ENCODE measurements at regions not wholly inside any gene's neighbourhood (a gene's known extent, or its start where the extent isn't known, plus 50 kb on each side); places are given as distances from the start of the nearest gene placed in this dataset.

DNA sequence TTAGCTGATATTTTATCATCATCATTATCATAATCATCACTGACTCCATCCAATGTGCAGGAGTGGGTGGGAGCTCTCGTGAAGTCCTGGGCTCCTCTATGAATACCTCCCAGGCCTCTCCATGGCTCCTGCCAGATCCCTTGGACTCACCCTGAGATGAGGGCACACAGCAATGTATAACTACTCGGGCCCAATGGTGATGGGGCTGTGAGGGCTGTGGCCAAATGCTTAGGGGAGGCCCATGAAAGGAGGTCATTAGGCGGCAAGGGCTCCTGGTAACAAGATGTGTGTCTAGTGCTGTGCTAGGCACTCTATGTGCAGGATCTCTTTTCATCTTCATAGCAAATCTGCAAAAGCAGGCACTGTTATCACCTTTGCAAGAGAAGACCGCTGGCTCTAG, 270.9 kb downstream of the GLRX3 start:
- Histone ChIP-seq H2BK5ac (ENCODE audit: low read depth, low read length, poor library complexity, severe bottlenecking) (no peak overlapping the region), H2AK5ac (ENCODE audit: low read depth, low read length) (no peak overlapping the region), H3K9ac (ENCODE audit: low read depth, low read length) (no peak overlapping the region), H3K79me1 (ENCODE audit: low read depth in 1 of 2, low read length in 2 of 2) (no peaks in the 10 kb centered on the region), H2AK9ac (replicated peaks; ENCODE audit: low read depth, low read length, poor library complexity) (no peak overlapping the region), H2AFZ (replicated peaks; ENCODE audit: low read length, poor library complexity) (no peak overlapping the region), H3K4me2 (ENCODE audit: low read depth, low read length) (no peak overlapping the region), H3K18ac (ENCODE audit: low read depth, low read length) (no peak overlapping the region), H3K9me1 (ENCODE audit: insufficient read depth, low read length) (no peaks in the 10 kb centered on the region), H4K5ac (ENCODE audit: low read depth, low read length) (no peak overlapping the region), H4K8ac (ENCODE audit: low read depth in 2 of 2, low read length in 2 of 2) (no peak overlapping the region), H3K14ac (replicated peaks; ENCODE audit: low read depth, low read length) (no peak overlapping the region), H3K27me3 (ENCODE audit: control insufficient read depth, insufficient read depth, low read length) (no peaks in the 10 kb centered on the region), H3K27ac (ENCODE audit: insufficient read depth, low read length) (no peak overlapping the region), H4K20me1 (ENCODE audit: insufficient read depth, low read length) (no peaks in the 10 kb centered on the region), H3K4ac (ENCODE audit: low read depth, low read length) (no peak overlapping the region), H3K56ac (ENCODE audit: extremely low read depth, insufficient read depth, low read length) (no peak overlapping the region), H2BK15ac (ENCODE audit: low read depth, low read length) (no peak overlapping the region), H3K4me1 (ENCODE audit: control insufficient read depth, insufficient read depth, low read length) (no peaks in the 10 kb centered on the region), H4K91ac (ENCODE audit: insufficient read depth, low read depth, low read length) (no peak overlapping the region), H2BK120ac (ENCODE audit: low read depth, low read length) (no peak overlapping the region), H3K23ac (ENCODE audit: low read depth, low read length) (no peak overlapping the region), H3K36me3 (ENCODE audit: control insufficient read depth, insufficient read depth, low read length) (no peaks in the 10 kb centered on the region), H3K4me3 (ENCODE audit: insufficient read depth, low read depth, low read length) (no peak overlapping the region), H3K9me3 (ENCODE audit: control insufficient read depth, insufficient read depth, low read length) (peaks cover 33% of the 10 kb centered on the region), H2BK20ac (ENCODE audit: low read depth, low read length) (no peak overlapping the region)
- WGBS, 2 experiments (ENCODE audit: extremely low coverage in 2 of 2, insufficient read length in 1 of 2) = no CpG with 5 or more reads among the region's 4 CpGs
- ATAC-seq (ENCODE audit: low read depth) (no peak), DNase-seq (no peak)
- ChIA-PET POLR2A (ENCODE audit: unreplicated experiment) (no interaction called here), CTCF (no interaction called here)
- dilution Hi-C loops (cut with HindIII; ENCODE audit: low sequenced_read_pairs, unreplicated experiment) = no loop called here
- TF ChIP-seq, protein P1, sequence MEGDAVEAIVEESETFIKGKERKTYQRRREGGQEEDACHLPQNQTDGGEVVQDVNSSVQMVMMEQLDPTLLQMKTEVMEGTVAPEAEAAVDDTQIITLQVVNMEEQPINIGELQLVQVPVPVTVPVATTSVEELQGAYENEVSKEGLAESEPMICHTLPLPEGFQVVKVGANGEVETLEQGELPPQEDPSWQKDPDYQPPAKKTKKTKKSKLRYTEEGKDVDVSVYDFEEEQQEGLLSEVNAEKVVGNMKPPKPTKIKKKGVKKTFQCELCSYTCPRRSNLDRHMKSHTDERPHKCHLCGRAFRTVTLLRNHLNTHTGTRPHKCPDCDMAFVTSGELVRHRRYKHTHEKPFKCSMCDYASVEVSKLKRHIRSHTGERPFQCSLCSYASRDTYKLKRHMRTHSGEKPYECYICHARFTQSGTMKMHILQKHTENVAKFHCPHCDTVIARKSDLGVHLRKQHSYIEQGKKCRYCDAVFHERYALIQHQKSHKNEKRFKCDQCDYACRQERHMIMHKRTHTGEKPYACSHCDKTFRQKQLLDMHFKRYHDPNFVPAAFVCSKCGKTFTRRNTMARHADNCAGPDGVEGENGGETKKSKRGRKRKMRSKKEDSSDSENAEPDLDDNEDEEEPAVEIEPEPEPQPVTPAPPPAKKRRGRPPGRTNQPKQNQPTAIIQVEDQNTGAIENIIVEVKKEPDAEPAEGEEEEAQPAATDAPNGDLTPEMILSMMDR (conservative IDR thresholded peaks at IDR 0.05; ENCODE audit: low read depth, low read length) = no peak
- TF ChIP-seq FOS (IDR thresholded peaks at IDR 0.05; ENCODE audit: low read depth, low read length) (no peak), NFE2L2 (IDR thresholded peaks at IDR 0.05; ENCODE audit: low read depth, low read length) (no peak), MAZ (IDR thresholded peaks at IDR 0.05; ENCODE audit: borderline replicate concordance, low read depth, low read length) (no peak)
- BruUV-seq (replicated peaks) = no TSS peak
- intact Hi-C loops (cut with micrococcal nuclease) = no loop called here
- in situ Hi-C loops (cut with MboI; ENCODE audit: low sequenced_read_pairs) = no loop called here
